ENCODE measurements at regions not wholly inside any gene's neighbourhood (a gene's known extent, or its start where the extent isn't known, plus 50 kb on each side); places are given as distances from the start of the nearest gene placed in this dataset.

GRCh38 chr12:18953505-18953904 lies 176.0 kb upstream of the PLEKHA5 start:
- Histone ChIP-seq H3K4me2 (ENCODE audit: low read length) (no peak overlapping the region), H3K79me1 (ENCODE audit: low read length) (no peaks in the 10 kb centered on the region), H3K23ac (ENCODE audit: low read length) (no peak overlapping the region), H3K27ac (ENCODE audit: low read depth, low read length) (no peak overlapping the region), H3K4me1 (ENCODE audit: control insufficient read depth, low read depth, low read length) (peaks cover 2% of the 10 kb centered on the region), H4K5ac (ENCODE audit: low read length) (no peak overlapping the region), H3K56ac (ENCODE audit: low read length) (no peak overlapping the region), H3K79me2 (ENCODE audit: control insufficient read depth, insufficient read depth, low read length) (no peaks in the 10 kb centered on the region), H2BK15ac (replicated peaks; ENCODE audit: low read depth) (no peak overlapping the region), H3K9ac (ENCODE audit: low read length) (no peak overlapping the region), H2BK5ac (ENCODE audit: low read length) (no peak overlapping the region), H2BK120ac (ENCODE audit: low read depth, low read length) (no peak overlapping the region), H3K18ac (ENCODE audit: low read length) (no peak overlapping the region), H3K27me3 (ENCODE audit: insufficient read depth, low read length, poor library complexity) (no peaks in the 10 kb centered on the region), H3K4me3 (ENCODE audit: low read length) (no peak overlapping the region), H2AK5ac (ENCODE audit: low read length) (no peak overlapping the region), H3K4ac (ENCODE audit: low read depth, low read length) (no peak overlapping the region), H3K36me3 (ENCODE audit: control insufficient read depth, insufficient read depth, low read length) (no peaks in the 10 kb centered on the region), H4K8ac (ENCODE audit: low read depth, low read length) (no peak overlapping the region)
- WGBS (ENCODE audit: extremely low coverage, insufficient coverage, low lambda C conversion rate): no CpG with 5 or more reads among the region's 1 CpG
- DNase-seq: no peak

- H2BK5ac ChIP-seq (ENCODE audit: low read length): no peak overlapping the region
- no peak overlapping the region for H4K5ac ChIP-seq (ENCODE audit: low read length)
- no peaks in the 10 kb centered on the region for H3K27me3 ChIP-seq (ENCODE audit: insufficient read depth, low read length, poor library complexity)
- H3K36me3 ChIP-seq (ENCODE audit: control insufficient read depth, insufficient read depth, low read length): no peaks in the 10 kb centered on the region
- no peak overlapping the region for H2AK5ac ChIP-seq (ENCODE audit: low read length)
- no peak overlapping the region for H3K4ac ChIP-seq (ENCODE audit: low read depth, low read length)
- no peak for DNase-seq
- H3K4me3 ChIP-seq (ENCODE audit: low read length): no peak overlapping the region
- H3K4me2 ChIP-seq (ENCODE audit: low read length): no peak overlapping the region
- H2BK120ac ChIP-seq (ENCODE audit: low read depth, low read length): no peak overlapping the region
- peaks cover 2% of the 10 kb centered on the region for H3K4me1 ChIP-seq (ENCODE audit: control insufficient read depth, low read depth, low read length)
- WGBS (ENCODE audit: extremely low coverage, insufficient coverage, low lambda C conversion rate): no CpG with 5 or more reads among the region's 3 CpGs
- no peak overlapping the region for H3K23ac ChIP-seq (ENCODE audit: low read length)
- no peak overlapping the region for H3K56ac ChIP-seq (ENCODE audit: low read length)
- H3K18ac ChIP-seq (ENCODE audit: low read length): no peak overlapping the region
- H2BK15ac ChIP-seq (replicated peaks; ENCODE audit: low read depth): no peak overlapping the region
- no peak overlapping the region for H3K9ac ChIP-seq (ENCODE audit: low read length)
- no peaks in the 10 kb centered on the region for H3K79me1 ChIP-seq (ENCODE audit: low read length)
- H3K27ac ChIP-seq (ENCODE audit: low read depth, low read length): no peak overlapping the region
- no peak overlapping the region for H4K8ac ChIP-seq (ENCODE audit: low read depth, low read length)
- H3K79me2 ChIP-seq (ENCODE audit: control insufficient read depth, insufficient read depth, low read length): no peaks in the 10 kb centered on the region
Measured at GRCh38 chr12:18955594-18955993, 173.9 kb upstream of the PLEKHA5 start.

- no CpG with 5 or more reads among the region's 2 CpGs for WGBS (ENCODE audit: extremely low coverage, insufficient coverage, low lambda C conversion rate)
- peak; percentile 9 for DNase-seq
Measured at GRCh38 chr12:18965203-18965602, 164.3 kb upstream of the PLEKHA5 start.

GRCh38 chr12:18966954-18967353 lies 162.6 kb upstream of the PLEKHA5 start:
- H3K4me2 ChIP-seq (ENCODE audit: low read length): no peak overlapping the region
- no peak overlapping the region for H3K18ac ChIP-seq (ENCODE audit: low read length)
- H3K27me3 ChIP-seq (ENCODE audit: insufficient read depth, low read length, poor library complexity): no peaks in the 10 kb centered on the region
- H3K79me2 ChIP-seq (ENCODE audit: control insufficient read depth, insufficient read depth, low read length): no peaks in the 10 kb centered on the region
- H2BK15ac ChIP-seq (replicated peaks; ENCODE audit: low read depth): no peak overlapping the region
- no peak overlapping the region for H3K9ac ChIP-seq (ENCODE audit: low read length)
- H3K56ac ChIP-seq (ENCODE audit: low read length): no peak overlapping the region
- no peak overlapping the region for H4K8ac ChIP-seq (ENCODE audit: low read depth, low read length)
- no peaks in the 10 kb centered on the region for H3K4me1 ChIP-seq (ENCODE audit: control insufficient read depth, low read depth, low read length)
- no peaks in the 10 kb centered on the region for H3K36me3 ChIP-seq (ENCODE audit: control insufficient read depth, insufficient read depth, low read length)
- no peak overlapping the region for H3K27ac ChIP-seq (ENCODE audit: low read depth, low read length)
- no peak overlapping the region for H3K23ac ChIP-seq (ENCODE audit: low read length)
- H2BK120ac ChIP-seq (ENCODE audit: low read depth, low read length): no peak overlapping the region
- H3K79me1 ChIP-seq (ENCODE audit: low read length): no peaks in the 10 kb centered on the region
- H4K5ac ChIP-seq (ENCODE audit: low read length): no peak overlapping the region
- no peak overlapping the region for H2BK5ac ChIP-seq (ENCODE audit: low read length)
- no peak overlapping the region for H3K4ac ChIP-seq (ENCODE audit: low read depth, low read length)
- H3K4me3 ChIP-seq (ENCODE audit: low read length): no peak overlapping the region
- no CpG with 5 or more reads among the region's 3 CpGs for WGBS (ENCODE audit: extremely low coverage, insufficient coverage, low lambda C conversion rate)
- peak; percentile 26 for DNase-seq
- H2AK5ac ChIP-seq (ENCODE audit: low read length): no peak overlapping the region

More at GRCh38 chr12:18965203-18965602, 164.3 kb upstream of the PLEKHA5 start:
- H3K4ac ChIP-seq (ENCODE audit: low read depth, low read length): no peak overlapping the region
- H2BK5ac ChIP-seq (ENCODE audit: low read length): no peak overlapping the region
- no peak overlapping the region for H3K23ac ChIP-seq (ENCODE audit: low read length)
- H3K4me3 ChIP-seq (ENCODE audit: low read length): no peak overlapping the region
- no peak overlapping the region for H3K27ac ChIP-seq (ENCODE audit: low read depth, low read length)
- no peaks in the 10 kb centered on the region for H3K79me2 ChIP-seq (ENCODE audit: control insufficient read depth, insufficient read depth, low read length)
- H3K36me3 ChIP-seq (ENCODE audit: control insufficient read depth, insufficient read depth, low read length): no peaks in the 10 kb centered on the region
- H2BK15ac ChIP-seq (replicated peaks; ENCODE audit: low read depth): no peak overlapping the region
- H2BK120ac ChIP-seq (ENCODE audit: low read depth, low read length): no peak overlapping the region
- no peak overlapping the region for H3K9ac ChIP-seq (ENCODE audit: low read length)
- no peaks in the 10 kb centered on the region for H3K79me1 ChIP-seq (ENCODE audit: low read length)
- no peaks in the 10 kb centered on the region for H3K4me1 ChIP-seq (ENCODE audit: control insufficient read depth, low read depth, low read length)
- no peak overlapping the region for H4K8ac ChIP-seq (ENCODE audit: low read depth, low read length)
- no peak overlapping the region for H3K56ac ChIP-seq (ENCODE audit: low read length)
- H4K5ac ChIP-seq (ENCODE audit: low read length): no peak overlapping the region
- no peaks in the 10 kb centered on the region for H3K27me3 ChIP-seq (ENCODE audit: insufficient read depth, low read length, poor library complexity)
- H2AK5ac ChIP-seq (ENCODE audit: low read length): no peak overlapping the region
- no peak overlapping the region for H3K18ac ChIP-seq (ENCODE audit: low read length)
- no peak overlapping the region for H3K4me2 ChIP-seq (ENCODE audit: low read length)

GRCh38 chr12:18967814-18968213 lies 161.7 kb upstream of the PLEKHA5 start:
- Histone ChIP-seq H3K18ac (ENCODE audit: low read length) (no peak overlapping the region), H2BK5ac (ENCODE audit: low read length) (no peak overlapping the region), H3K4me2 (ENCODE audit: low read length) (no peak overlapping the region), H3K4ac (ENCODE audit: low read depth, low read length) (no peak overlapping the region), H3K79me2 (ENCODE audit: control insufficient read depth, insufficient read depth, low read length) (no peaks in the 10 kb centered on the region), H2AK5ac (ENCODE audit: low read length) (no peak overlapping the region), H3K23ac (ENCODE audit: low read length) (no peak overlapping the region), H3K27ac (ENCODE audit: low read depth, low read length) (no peak overlapping the region), H3K79me1 (ENCODE audit: low read length) (no peaks in the 10 kb centered on the region), H3K36me3 (ENCODE audit: control insufficient read depth, insufficient read depth, low read length) (no peaks in the 10 kb centered on the region), H3K4me3 (ENCODE audit: low read length) (no peak overlapping the region), H3K56ac (ENCODE audit: low read length) (no peak overlapping the region), H4K5ac (ENCODE audit: low read length) (no peak overlapping the region), H3K27me3 (ENCODE audit: insufficient read depth, low read length, poor library complexity) (no peaks in the 10 kb centered on the region), H2BK120ac (ENCODE audit: low read depth, low read length) (no peak overlapping the region), H2BK15ac (replicated peaks; ENCODE audit: low read depth) (no peak overlapping the region), H4K8ac (ENCODE audit: low read depth, low read length) (no peak overlapping the region), H3K4me1 (ENCODE audit: control insufficient read depth, low read depth, low read length) (no peaks in the 10 kb centered on the region), H3K9ac (ENCODE audit: low read length) (no peak overlapping the region)
- DNase-seq: no peak
- no CpG with 5 or more reads among the region's 3 CpGs for WGBS (ENCODE audit: extremely low coverage, insufficient coverage, low lambda C conversion rate)

- no CpG with 5 or more reads among the region's 5 CpGs for WGBS (ENCODE audit: extremely low coverage, insufficient coverage, low lambda C conversion rate)
- Histone ChIP-seq H4K5ac (ENCODE audit: low read length) (no peak overlapping the region), H2BK5ac (ENCODE audit: low read length) (no peak overlapping the region), H3K9ac (ENCODE audit: low read length) (no peak overlapping the region), H3K79me1 (ENCODE audit: low read length) (no peaks in the 10 kb centered on the region), H3K27ac (ENCODE audit: low read depth, low read length) (no peak overlapping the region), H3K18ac (ENCODE audit: low read length) (no peak overlapping the region), H2BK15ac (replicated peaks; ENCODE audit: low read depth) (no peak overlapping the region), H3K23ac (ENCODE audit: low read length) (no peak overlapping the region), H3K56ac (ENCODE audit: low read length) (no peak overlapping the region), H3K4me3 (ENCODE audit: low read length) (no peak overlapping the region), H3K36me3 (ENCODE audit: control insufficient read depth, insufficient read depth, low read length) (no peaks in the 10 kb centered on the region), H3K27me3 (ENCODE audit: insufficient read depth, low read length, poor library complexity) (no peaks in the 10 kb centered on the region), H3K79me2 (ENCODE audit: control insufficient read depth, insufficient read depth, low read length) (no peaks in the 10 kb centered on the region), H3K4me2 (ENCODE audit: low read length) (no peak overlapping the region), H3K4me1 (ENCODE audit: control insufficient read depth, low read depth, low read length) (no peaks in the 10 kb centered on the region), H2AK5ac (ENCODE audit: low read length) (no peak overlapping the region), H2BK120ac (ENCODE audit: low read depth, low read length) (no peak overlapping the region), H3K4ac (ENCODE audit: low read depth, low read length) (no peak overlapping the region), H4K8ac (ENCODE audit: low read depth, low read length) (no peak overlapping the region)
- DNase-seq: no peak
Measured at GRCh38 chr12:18969512-18969911, 160.0 kb upstream of the PLEKHA5 start.
